GM21619 (cell line): ENCODE measurements at regions not wholly inside any gene's neighbourhood (a gene's known extent, or its start where the extent isn't known, plus 50 kb on each side); places are given as distances from the start of the nearest gene placed in this dataset.

Source experiments
- ATAC-seq: cut with Tn5 transposase; IDR thresholded peaks from one replicate; pipeline ENCODE4 v1.9.1; 2021; ENCODE audit not compliant: unreplicated experiment

- ATAC-seq: no peak
These were observed 173.7 kb downstream of the PWWP3B start for GRCh38 chrX:106341823-106342222.

DNA sequence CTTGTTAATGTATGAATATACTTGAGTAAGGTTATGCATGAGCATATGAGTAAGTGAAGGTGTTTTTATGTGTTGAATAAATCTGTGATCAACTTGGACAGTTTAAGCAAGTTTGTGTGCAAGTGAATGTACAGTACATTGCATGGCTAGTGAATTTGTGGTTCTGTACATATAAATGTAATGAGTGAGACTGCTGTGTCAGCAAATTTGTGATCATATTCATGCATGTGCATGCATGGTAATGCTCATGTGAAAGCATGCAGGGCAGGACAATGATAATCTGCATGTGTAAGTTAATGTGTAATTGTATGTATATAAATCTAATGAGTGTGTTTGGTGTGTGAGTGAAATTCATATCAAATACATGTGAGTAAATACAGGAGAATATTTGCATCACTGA is 188.5 kb downstream of the PWWP3B start:
- ATAC-seq: no peak

- no peak for ATAC-seq
These were observed 195.1 kb downstream of the PWWP3B start for GRCh38 chrX:106363214-106363613.

- no peak for ATAC-seq
These were observed 210.5 kb downstream of the PWWP3B start for GRCh38 chrX:106378616-106379015.

GRCh38 chrX:106391284-106391911 is 220.4 kb upstream of the RADX start:
- ATAC-seq: no peak

GRCh38 chrX:106392346-106392745 is 219.4 kb upstream of the RADX start:
- ATAC-seq: no peak

- no peak for ATAC-seq
These were observed 213.8 kb upstream of the RADX start for GRCh38 chrX:106397788-106398538.

DNA sequence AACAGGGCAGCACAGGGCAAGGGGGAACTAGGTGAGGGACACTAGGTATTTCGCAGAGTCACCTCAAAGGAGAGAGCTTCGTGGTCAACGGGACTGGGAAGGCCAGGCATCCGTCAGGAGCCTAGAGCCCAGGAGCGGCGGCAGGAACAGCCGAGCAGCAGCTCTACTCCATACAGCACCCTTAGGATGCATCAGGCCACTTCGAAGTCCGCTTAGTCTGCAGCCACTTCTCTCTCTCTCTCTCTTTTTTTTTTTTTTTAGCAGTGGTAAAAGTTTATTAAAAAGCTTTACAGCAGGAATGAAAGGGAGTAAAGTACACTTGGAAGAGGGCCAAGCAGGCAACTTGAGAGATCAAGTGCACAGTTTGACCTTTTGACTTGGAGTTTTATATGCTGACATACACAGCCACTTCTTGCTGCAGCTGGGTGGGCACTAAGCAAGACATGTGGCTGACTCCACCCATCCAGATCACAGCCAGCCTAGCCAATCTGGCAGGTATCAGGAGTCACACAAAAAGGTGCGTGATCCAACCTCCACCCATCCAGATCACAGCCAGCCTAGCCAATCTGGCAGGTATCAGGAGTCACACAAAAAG is 209.7 kb upstream of the RADX start:
- no peak for ATAC-seq

DNA sequence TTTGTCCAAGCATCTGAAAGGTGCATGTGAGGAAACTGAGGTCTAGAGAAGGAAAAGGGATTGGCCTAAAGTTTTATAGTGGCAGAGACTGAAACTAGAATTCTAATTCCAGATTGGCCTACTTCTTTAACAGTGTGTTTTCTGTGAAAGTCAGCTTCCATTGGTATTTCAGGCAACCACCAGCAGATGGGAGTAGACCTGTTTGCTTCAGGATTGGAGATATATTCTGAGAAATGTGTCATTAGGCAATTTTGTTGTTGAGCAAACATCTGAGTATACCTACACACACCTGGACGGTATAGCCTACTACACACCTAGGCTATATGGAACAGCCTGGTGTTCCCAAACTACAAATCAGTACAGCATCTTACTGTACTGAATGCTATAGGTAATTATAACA is 207.3 kb upstream of the RADX start:
- ATAC-seq: no peak

- peak; percentile 80 for ATAC-seq
These were observed 196.4 kb upstream of the RADX start for GRCh38 chrX:106415276-106415895.

- no peak for ATAC-seq
These were observed 175.1 kb upstream of the RADX start for GRCh38 chrX:106436691-106437090.

GRCh38 chrX:106437407-106437806 is 174.4 kb upstream of the RADX start:
- no peak for ATAC-seq

GRCh38 chrX:106450405-106450804 is 161.4 kb upstream of the RADX start:
- ATAC-seq: no peak

DNA sequence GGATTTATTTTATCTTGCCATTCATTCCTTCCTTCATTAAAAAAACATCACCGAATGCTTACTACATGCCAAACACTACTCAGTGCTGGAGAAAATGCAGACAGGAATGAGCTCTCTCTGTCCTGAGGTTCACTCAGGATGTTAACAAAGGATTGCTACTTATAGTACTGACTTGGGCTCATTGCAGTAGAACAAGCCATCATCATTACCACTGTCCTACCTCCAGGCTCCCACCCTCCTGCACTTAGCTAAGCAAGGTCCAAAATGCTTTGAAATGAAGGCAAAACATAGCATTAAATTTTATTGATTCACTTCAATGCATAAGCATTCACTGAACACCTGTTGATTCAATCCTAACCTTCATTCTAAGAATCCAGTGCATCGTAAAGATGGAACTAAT is 159.8 kb upstream of the RADX start:
- ATAC-seq: no peak

DNA sequence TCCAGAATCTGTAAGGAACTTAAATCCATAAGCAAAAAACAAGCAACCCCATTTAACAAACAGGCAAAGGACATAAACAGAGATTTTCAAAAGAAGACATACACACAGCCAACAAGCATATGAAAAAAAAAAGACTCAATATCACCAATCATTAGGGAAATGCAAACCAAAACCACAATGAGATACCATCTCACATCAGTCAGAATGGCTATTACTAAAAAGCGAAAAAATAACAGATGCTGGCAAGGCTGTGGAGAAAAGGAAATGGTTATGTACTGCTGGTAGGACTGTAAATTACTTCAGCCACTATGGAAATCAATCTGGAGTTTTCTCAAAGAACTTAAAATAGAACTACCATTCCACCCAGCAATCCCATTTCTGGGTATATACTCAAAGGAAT is 156.8 kb upstream of the RADX start:
- ATAC-seq: no peak

- no peak for ATAC-seq
These were observed 154.0 kb upstream of the RADX start for GRCh38 chrX:106457802-106458201.

- no peak for ATAC-seq
These were observed 144.4 kb upstream of the RADX start for GRCh38 chrX:106467422-106467821.

GRCh38 chrX:106467943-106468342 is 143.8 kb upstream of the RADX start:
- ATAC-seq: no peak

DNA sequence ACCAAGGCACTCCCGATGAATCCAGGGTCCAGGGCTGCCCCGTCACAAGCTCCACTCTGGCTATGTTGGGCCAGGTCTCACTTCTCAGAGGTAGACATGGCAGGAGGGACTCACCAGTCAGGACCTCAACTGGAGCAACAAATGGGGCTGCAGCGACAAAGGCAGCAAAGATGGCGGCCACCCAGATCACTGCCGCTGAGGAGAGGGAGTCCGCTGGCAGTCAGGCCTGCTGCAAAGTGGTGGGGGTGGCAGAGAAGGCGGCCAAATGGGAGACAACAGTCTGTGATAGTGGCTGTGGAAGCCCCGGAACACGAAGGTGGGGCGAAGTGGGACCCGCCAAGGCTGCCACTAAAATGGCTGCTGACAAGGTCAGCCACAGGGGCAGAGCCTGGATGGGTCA is 143.3 kb upstream of the RADX start:
- no peak for ATAC-seq

- no peak for ATAC-seq
These were observed 131.9 kb upstream of the RADX start for GRCh38 chrX:106479920-106480319.

DNA sequence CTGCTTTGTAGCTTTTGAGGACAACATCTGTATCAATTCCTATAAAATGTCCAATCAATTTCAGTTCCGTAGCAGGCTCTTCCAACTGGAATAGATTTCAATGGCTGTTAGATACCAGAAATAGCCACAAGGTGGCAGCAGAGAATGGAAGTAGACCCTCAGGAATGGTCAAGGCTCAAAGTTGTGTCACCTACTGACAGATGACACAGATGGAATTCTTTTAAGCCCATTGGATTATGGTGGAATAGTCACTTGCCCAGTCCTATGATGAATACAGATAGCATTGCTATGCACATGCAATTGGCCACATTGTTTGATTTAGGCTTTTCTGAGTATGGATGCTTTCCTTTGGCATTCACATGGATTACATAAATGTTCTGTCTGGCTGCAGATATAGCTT is 130.4 kb upstream of the RADX start:
- no peak for ATAC-seq

DNA sequence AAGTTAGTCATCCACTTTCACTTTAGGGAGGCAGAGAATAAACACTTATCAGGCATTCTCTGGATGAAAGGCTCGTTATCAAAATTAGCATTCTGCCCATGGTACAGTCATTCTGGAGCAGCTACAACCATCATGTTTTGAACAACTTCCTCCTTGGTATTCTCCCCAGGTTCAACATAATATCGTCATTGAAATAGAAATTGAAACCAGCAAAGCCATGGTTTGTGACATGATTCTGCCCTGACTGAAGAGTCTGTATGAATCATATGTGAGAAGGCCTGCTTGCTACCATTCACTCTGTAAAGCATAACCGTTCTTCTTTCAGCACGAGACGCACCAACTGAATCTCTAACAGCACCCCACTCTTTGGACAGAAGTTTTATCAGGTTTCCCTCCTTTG is 127.5 kb upstream of the RADX start:
- ATAC-seq: peak; percentile 97
